ENCODE measurements at regions not wholly inside any gene's neighbourhood (a gene's known extent, or its start where the extent isn't known, plus 50 kb on each side); places are given as distances from the start of the nearest gene placed in this dataset.

DNA sequence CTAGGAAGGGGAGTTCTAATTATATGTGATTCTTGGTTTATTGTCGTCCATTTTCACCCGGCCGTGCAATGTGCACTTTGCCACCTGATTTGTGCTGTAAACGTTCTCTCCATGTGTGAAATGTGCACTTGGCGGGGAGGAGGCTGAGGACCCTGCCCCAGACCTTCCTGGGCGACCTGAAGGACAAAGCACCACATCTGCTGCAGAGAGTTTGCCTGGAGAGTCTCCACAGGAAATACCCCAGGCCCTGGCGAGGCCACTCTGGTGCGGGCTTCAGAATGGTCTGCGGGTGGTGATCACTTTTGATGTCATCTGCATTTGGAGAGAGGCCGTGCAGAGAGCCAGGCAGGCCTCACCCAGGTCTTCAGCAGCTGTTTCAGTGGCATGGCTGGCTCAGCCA, 224.7 kb downstream of the BRD1 start:
- no peak overlapping the region for H3K4me2 ChIP-seq (replicated peaks; ENCODE audit: low read depth, low read length, poor library complexity, severe bottlenecking)
- Mint-ChIP-seq H3K4me1 (no peaks in the 10 kb centered on the region), H3K27ac (no peak overlapping the region), H3K9me3 (ENCODE audit: insufficient read depth) (peaks cover 9% of the 10 kb centered on the region), H3K4me3 (no peak overlapping the region), H3K27me3 (no peaks in the 10 kb centered on the region)
- ATAC-seq (ENCODE audit: low read depth) (no peak), DNase-seq (no peak)
- intact Hi-C loops (cut with micrococcal nuclease), result no loop called here
- H3K79me2 ChIP-seq (ENCODE audit: control insufficient read depth, insufficient read depth, low read length), result peaks cover 66% of the 10 kb centered on the region
- no peaks in the 10 kb centered on the region for H3K27me3 ChIP-seq (replicated peaks in 1 of 4; ENCODE audit: control extremely low read depth in 1 of 4, control insufficient read depth in 3 of 4, insufficient read depth in 4 of 4, low read length in 3 of 4)
- H3K9me3 ChIP-seq (ENCODE audit: control extremely low read depth in 1 of 3, control insufficient read depth in 2 of 3, insufficient read depth in 1 of 3, low read length in 2 of 3), result peaks cover 1 to 28% (median 15%) of the 10 kb centered on the region in 3 donors
- peaks cover 0 to 9% of the 10 kb centered on the region in 2 experiments for H3K36me3 ChIP-seq (replicated peaks in 1 of 2; ENCODE audit: control extremely low read depth in 1 of 2, control insufficient read depth in 1 of 2, extremely low read depth in 1 of 2, insufficient read depth in 2 of 2, low read length in 1 of 2)
- H3K9ac ChIP-seq (ENCODE audit: low read length), result no peak overlapping the region
- no peaks in the 10 kb centered on the region for H3K4me1 ChIP-seq (ENCODE audit: control insufficient read depth in 2 of 2, insufficient read depth in 2 of 2, low read length in 2 of 2)
- no peak overlapping the region for H3K27ac ChIP-seq (ENCODE audit: low read length in 2 of 2)
- peaks cover 38% of the 10 kb centered on the region for H4K20me1 ChIP-seq (ENCODE audit: control insufficient read depth, insufficient read depth, low read length, poor library complexity, severe bottlenecking)
- no peak overlapping the region for H2AFZ ChIP-seq (ENCODE audit: insufficient read depth, low read depth, low read length, poor library complexity, severe bottlenecking)
- WGBS (ENCODE audit: insufficient coverage), result 98% methylated on average over 10 of the region's 10 CpGs
- H3K4me3 ChIP-seq (ENCODE audit: control extremely low read depth in 1 of 5, extremely low read depth in 1 of 5, insufficient read depth in 1 of 5, low read depth in 2 of 5, low read length in 4 of 5), result no peak overlapping the region
- ChIA-PET CTCF (no interaction called here), POLR2A (no interaction called here)
- TF ChIP-seq EZH2 (IDR thresholded peaks at IDR 0.05; ENCODE audit: borderline replicate concordance, insufficient read depth, low read depth, low read length, poor library complexity, severe bottlenecking), result no peak
- TF ChIP-seq, protein P1, sequence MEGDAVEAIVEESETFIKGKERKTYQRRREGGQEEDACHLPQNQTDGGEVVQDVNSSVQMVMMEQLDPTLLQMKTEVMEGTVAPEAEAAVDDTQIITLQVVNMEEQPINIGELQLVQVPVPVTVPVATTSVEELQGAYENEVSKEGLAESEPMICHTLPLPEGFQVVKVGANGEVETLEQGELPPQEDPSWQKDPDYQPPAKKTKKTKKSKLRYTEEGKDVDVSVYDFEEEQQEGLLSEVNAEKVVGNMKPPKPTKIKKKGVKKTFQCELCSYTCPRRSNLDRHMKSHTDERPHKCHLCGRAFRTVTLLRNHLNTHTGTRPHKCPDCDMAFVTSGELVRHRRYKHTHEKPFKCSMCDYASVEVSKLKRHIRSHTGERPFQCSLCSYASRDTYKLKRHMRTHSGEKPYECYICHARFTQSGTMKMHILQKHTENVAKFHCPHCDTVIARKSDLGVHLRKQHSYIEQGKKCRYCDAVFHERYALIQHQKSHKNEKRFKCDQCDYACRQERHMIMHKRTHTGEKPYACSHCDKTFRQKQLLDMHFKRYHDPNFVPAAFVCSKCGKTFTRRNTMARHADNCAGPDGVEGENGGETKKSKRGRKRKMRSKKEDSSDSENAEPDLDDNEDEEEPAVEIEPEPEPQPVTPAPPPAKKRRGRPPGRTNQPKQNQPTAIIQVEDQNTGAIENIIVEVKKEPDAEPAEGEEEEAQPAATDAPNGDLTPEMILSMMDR (IDR thresholded peaks at IDR 0.05), result no peak

DNA sequence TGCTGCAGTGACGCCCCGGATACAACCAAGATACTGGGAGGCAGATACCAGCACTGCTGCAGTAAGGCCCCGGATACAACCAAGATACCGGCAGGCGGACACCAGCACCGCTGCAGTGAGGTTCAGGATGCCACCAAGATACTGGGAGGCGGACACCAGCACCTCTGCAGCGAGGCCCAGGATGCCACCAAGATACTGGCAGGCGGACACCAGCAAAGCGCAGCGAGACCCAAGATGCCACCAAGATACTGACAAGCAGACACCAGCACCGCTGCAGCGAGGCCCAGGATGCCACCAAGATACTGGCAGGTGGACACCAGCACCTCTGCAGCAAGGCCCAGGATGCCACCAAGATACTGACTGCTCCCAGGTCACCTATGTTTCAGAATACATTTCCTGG, 225.2 kb downstream of the BRD1 start:
- H3K27me3 Mint-ChIP-seq, result no peaks in the 10 kb centered on the region
- no peak overlapping the region for H2AFZ ChIP-seq (ENCODE audit: insufficient read depth, low read depth, low read length, poor library complexity, severe bottlenecking)
- no peak overlapping the region for H3K9ac ChIP-seq (ENCODE audit: low read length)
- no peaks in the 10 kb centered on the region for H3K4me1 ChIP-seq (ENCODE audit: control insufficient read depth in 2 of 2, insufficient read depth in 2 of 2, low read length in 2 of 2)
- WGBS (ENCODE audit: insufficient coverage), result over 99% methylated on average over 13 of the region's 13 CpGs
- CTCF ChIA-PET, result no interaction called here
- no peak overlapping the region for H3K4me3 Mint-ChIP-seq
- no peaks in the 10 kb centered on the region for H3K4me1 Mint-ChIP-seq
- H3K36me3 ChIP-seq (replicated peaks in 1 of 2; ENCODE audit: control extremely low read depth in 1 of 2, control insufficient read depth in 1 of 2, extremely low read depth in 1 of 2, insufficient read depth in 2 of 2, low read length in 1 of 2), result peaks cover 0 to 7% of the 10 kb centered on the region in 2 experiments
- no peak for DNase-seq
- no peak overlapping the region for H3K27ac Mint-ChIP-seq
- H3K4me3 ChIP-seq (ENCODE audit: control extremely low read depth in 1 of 5, extremely low read depth in 1 of 5, insufficient read depth in 1 of 5, low read depth in 2 of 5, low read length in 4 of 5), result no peak overlapping the region
- peaks cover 1 to 28% (median 15%) of the 10 kb centered on the region in 3 donors for H3K9me3 ChIP-seq (ENCODE audit: control extremely low read depth in 1 of 3, control insufficient read depth in 2 of 3, insufficient read depth in 1 of 3, low read length in 2 of 3)
- no peaks in the 10 kb centered on the region for H3K27me3 ChIP-seq (replicated peaks in 1 of 4; ENCODE audit: control extremely low read depth in 1 of 4, control insufficient read depth in 3 of 4, insufficient read depth in 4 of 4, low read length in 3 of 4)
- H3K4me2 ChIP-seq (replicated peaks; ENCODE audit: low read depth, low read length, poor library complexity, severe bottlenecking), result no peak overlapping the region
- POLR2A ChIA-PET, result no interaction called here
- H4K20me1 ChIP-seq (ENCODE audit: control insufficient read depth, insufficient read depth, low read length, poor library complexity, severe bottlenecking), result peaks cover 36% of the 10 kb centered on the region
- ATAC-seq (ENCODE audit: low read depth), result no peak
- TF ChIP-seq EZH2 (IDR thresholded peaks at IDR 0.05; ENCODE audit: borderline replicate concordance, insufficient read depth, low read depth, low read length, poor library complexity, severe bottlenecking), result no peak
- TF ChIP-seq, protein P1 (IDR thresholded peaks at IDR 0.05), result no peak
- no peak overlapping the region for H3K27ac ChIP-seq (ENCODE audit: low read length in 2 of 2)
- peaks cover 66% of the 10 kb centered on the region for H3K79me2 ChIP-seq (ENCODE audit: control insufficient read depth, insufficient read depth, low read length)
- intact Hi-C loops (cut with micrococcal nuclease), result no loop called here
- H3K9me3 Mint-ChIP-seq (ENCODE audit: insufficient read depth), result peaks cover 9% of the 10 kb centered on the region
